CD8-positive, alpha-beta memory T cell (primary cell): ENCODE measurements at regions not wholly inside any gene's neighbourhood (a gene's known extent, or its start where the extent isn't known, plus 50 kb on each side); places are given as distances from the start of the nearest gene placed in this dataset.
"Not testable (repeated sequence)": the region's sequence is repeated elsewhere in the genome, so short reads cannot be mapped to it uniquely, and the experiment has no call there.

Experiments used
- CTCF ChIA-PET: fragments of 350-600 bp; sonication (Branson Sonifier 250); formaldehyde crosslinking; loops from one replicate; lab custom pipeline; 2021; ENCODE audit warnings: antibody characterized with exemption; lab: Charles Lee
- POLR2A ChIA-PET: fragments of 350-600 bp; sonication (Branson Sonifier 250); formaldehyde crosslinking; loops from one replicate; lab custom pipeline; 2021; ENCODE audit warnings: antibody characterized with exemption; lab: Charles Lee
- DNase-seq, 5 donors: peaks; one replicate each; pipeline versions ENCODE4 v3.0.0 to v3.0.0-alpha.2; 2020 to 2022; ENCODE audit warnings: mixed read lengths in 1 of 5
- H3K27ac ChIP-seq: one replicate; pipeline ENCODE4 v1.7.0; 2013; ENCODE audit warnings: low read depth, mild to moderate bottlenecking, low read length, moderate library complexity
- H3K27me3 ChIP-seq: 2 replicates; pipeline ENCODE4 v1.7.0; 2013; ENCODE audit warnings: low read length, mild to moderate bottlenecking; ENCODE audit not compliant: insufficient read depth, poor library complexity, severe bottlenecking
- H3K36me3 ChIP-seq: 2 replicates; pipeline ENCODE4 v1.7.0; 2013; ENCODE audit warnings: mild to moderate bottlenecking, low read length, moderate library complexity; ENCODE audit not compliant: insufficient read depth
- H3K4me1 ChIP-seq: 2 replicates; pipeline ENCODE4 v1.7.0; 2013; ENCODE audit warnings: mild to moderate bottlenecking, low read length, moderate library complexity; ENCODE audit not compliant: insufficient read depth
- H3K4me3 ChIP-seq: 2 replicates; pipeline ENCODE4 v1.7.0; 2013; ENCODE audit warnings: mild to moderate bottlenecking, low read length
- H3K9me3 ChIP-seq: 2 replicates; pipeline ENCODE4 v1.7.0; 2013; ENCODE audit warnings: mild to moderate bottlenecking, low read length
- H3K27ac Mint-ChIP-seq, 8 donors: one replicate each; pipeline ENCODE4 v1.8.0; 2020 to 2021; ENCODE audit warnings: mixed read lengths in 8 of 8, mild to moderate bottlenecking in 6 of 8, inconsistent platforms in 3 of 8, moderate library complexity in 3 of 8
- H3K27me3 Mint-ChIP-seq, 2 donors: one replicate each; pipeline ENCODE4 v1.8.0; 2020 to 2021; ENCODE audit warnings: mixed read lengths in 2 of 2, mild to moderate bottlenecking in 1 of 2, moderate library complexity in 1 of 2
- H3K36me3 Mint-ChIP-seq, 3 donors: one replicate each; pipeline ENCODE4 v1.8.0; 2020 to 2021; ENCODE audit warnings: mixed read lengths in 3 of 3, inconsistent platforms in 1 of 3, mild to moderate bottlenecking in 1 of 3
- H3K4me1 Mint-ChIP-seq, 3 donors: one replicate each; pipeline ENCODE4 v1.8.0; 2020 to 2021; ENCODE audit warnings: mixed read lengths in 3 of 3, inconsistent platforms in 1 of 3, mild to moderate bottlenecking in 1 of 3
- H3K4me3 Mint-ChIP-seq, 7 donors: one replicate each; pipeline ENCODE4 v1.8.0; 2020 to 2021; ENCODE audit warnings: mixed read lengths in 7 of 7, mild to moderate bottlenecking in 6 of 7, moderate library complexity in 4 of 7, inconsistent platforms in 2 of 7
- H3K9me3 Mint-ChIP-seq, 5 donors: one replicate each; pipeline ENCODE4 v1.8.0; 2020 to 2022; ENCODE audit warnings: mixed read lengths in 5 of 5, mild to moderate bottlenecking in 3 of 5, moderate library complexity in 2 of 5, inconsistent platforms in 1 of 5

- Histone ChIP-seq H3K27me3 (no peaks in the 10 kb centered on the region), H3K4me1 (no peaks in the 10 kb centered on the region), H3K4me3 (no peak overlapping the region), H3K27ac (no peak overlapping the region), H3K36me3 (no peaks in the 10 kb centered on the region), H3K9me3 (no peaks in the 10 kb centered on the region)
- H3K4me3 Mint-ChIP-seq = no peak overlapping the region
- no peak overlapping the region for H3K27ac Mint-ChIP-seq
- POLR2A ChIA-PET = no interaction called here
- peaks cover 0 to 4% (median 0%) of the 10 kb centered on the region in 5 donors for H3K9me3 Mint-ChIP-seq
- H3K27me3 Mint-ChIP-seq = peaks cover 0 to 4% of the 10 kb centered on the region in 2 donors
- H3K36me3 Mint-ChIP-seq = no peaks in the 10 kb centered on the region
- CTCF ChIA-PET = no interaction called here
- no peaks in the 10 kb centered on the region for H3K4me1 Mint-ChIP-seq
- DNase-seq = no peak
These were observed 453.7 kb upstream of the MKI67 start for GRCh38 chr10:128579901-128580300.

GRCh38 chr10:128583125-128583524, 456.9 kb upstream of the MKI67 start:
- H3K4me1 ChIP-seq, H3K27ac ChIP-seq, H3K36me3 Mint-ChIP-seq, H3K27me3 ChIP-seq, H3K4me1 Mint-ChIP-seq, H3K9me3 Mint-ChIP-seq, H3K4me3 ChIP-seq, DNase-seq, H3K9me3 ChIP-seq, H3K27ac Mint-ChIP-seq, CTCF ChIA-PET, H3K27me3 Mint-ChIP-seq, POLR2A ChIA-PET, H3K36me3 ChIP-seq, H3K4me3 Mint-ChIP-seq: not testable (repeated sequence)

- DNase-seq, H3K27me3 Mint-ChIP-seq, H3K4me3 ChIP-seq, H3K36me3 Mint-ChIP-seq, H3K9me3 ChIP-seq, POLR2A ChIA-PET, H3K36me3 ChIP-seq, H3K27ac Mint-ChIP-seq, H3K4me3 Mint-ChIP-seq, H3K27me3 ChIP-seq, H3K27ac ChIP-seq, H3K4me1 Mint-ChIP-seq, CTCF ChIA-PET, H3K4me1 ChIP-seq, H3K9me3 Mint-ChIP-seq: not testable (repeated sequence)
These were observed 460.4 kb upstream of the MKI67 start for GRCh38 chr10:128586599-128586998.

DNA sequence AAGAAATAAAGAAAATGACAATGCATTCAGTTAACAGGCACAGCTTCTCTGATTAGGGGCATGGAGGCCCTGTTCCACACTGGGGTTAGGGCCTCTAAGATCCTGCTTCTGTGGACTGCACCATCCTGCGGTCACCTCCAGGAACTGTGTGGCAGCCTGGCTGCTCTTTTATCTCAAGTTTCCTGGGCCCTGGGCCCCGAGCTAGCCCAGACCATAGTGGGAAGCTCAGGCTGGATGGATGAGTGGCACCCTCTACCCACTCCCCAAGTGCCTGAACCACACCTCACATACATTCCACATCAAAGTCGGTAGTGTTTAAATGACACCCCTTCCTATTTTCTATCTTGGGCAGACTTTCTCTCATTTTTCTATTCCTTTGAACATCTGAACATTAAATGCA, 461.5 kb upstream of the MKI67 start:
- H3K9me3 Mint-ChIP-seq = peaks cover 0 to 8% (median 0%) of the 10 kb centered on the region in 5 donors
- CTCF ChIA-PET = no interaction called here
- Histone ChIP-seq H3K27ac (no peak overlapping the region), H3K27me3 (no peaks in the 10 kb centered on the region), H3K4me1 (no peaks in the 10 kb centered on the region), H3K4me3 (no peak overlapping the region), H3K9me3 (no peaks in the 10 kb centered on the region), H3K36me3 (no peaks in the 10 kb centered on the region)
- H3K4me3 Mint-ChIP-seq = no peak overlapping the region
- peaks cover 0 to 3% of the 10 kb centered on the region in 2 donors for H3K27me3 Mint-ChIP-seq
- POLR2A ChIA-PET = no interaction called here
- H3K36me3 Mint-ChIP-seq = no peaks in the 10 kb centered on the region
- no peaks in the 10 kb centered on the region for H3K4me1 Mint-ChIP-seq
- no peak for DNase-seq
- no peak overlapping the region for H3K27ac Mint-ChIP-seq

DNA sequence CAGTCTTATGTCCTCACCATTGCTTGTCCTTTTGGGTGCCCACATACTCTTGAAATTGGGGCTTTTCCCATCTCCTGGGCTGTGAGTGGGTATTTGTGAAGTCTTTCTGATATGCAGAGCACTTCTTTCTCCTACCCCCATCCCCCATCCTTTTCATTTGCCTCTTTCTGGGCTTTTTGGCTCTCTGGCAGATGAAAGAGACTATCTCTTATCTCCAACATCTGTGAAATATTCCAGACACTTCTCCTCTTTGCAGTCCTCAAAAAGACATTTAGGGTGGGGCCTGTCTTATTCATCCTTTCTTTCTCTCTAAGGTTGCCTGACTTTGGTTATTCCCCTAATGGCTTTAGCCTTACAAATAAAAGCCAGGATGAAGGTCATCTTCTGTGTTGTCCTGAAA, 462.2 kb upstream of the MKI67 start:
- no peaks in the 10 kb centered on the region for H3K9me3 ChIP-seq
- ChIA-PET CTCF (no interaction called here), POLR2A (no interaction called here)
- H3K27me3 ChIP-seq = no peaks in the 10 kb centered on the region
- no peaks in the 10 kb centered on the region for H3K36me3 ChIP-seq
- Mint-ChIP-seq H3K27me3 (peaks cover 0 to 3% of the 10 kb centered on the region in 2 donors), H3K4me1 (no peaks in the 10 kb centered on the region), H3K9me3 (peaks cover 0 to 8% (median 0%) of the 10 kb centered on the region in 5 donors), H3K36me3 (no peaks in the 10 kb centered on the region), H3K27ac (no peak overlapping the region), H3K4me3 (no peak overlapping the region)
- H3K4me1 ChIP-seq = no peaks in the 10 kb centered on the region
- H3K4me3 ChIP-seq = no peak overlapping the region
- no peak overlapping the region for H3K27ac ChIP-seq
- no peak for DNase-seq

- Histone ChIP-seq H3K4me1 (no peaks in the 10 kb centered on the region), H3K9me3 (no peaks in the 10 kb centered on the region), H3K27me3 (no peaks in the 10 kb centered on the region), H3K4me3 (no peak overlapping the region), H3K27ac (no peak overlapping the region), H3K36me3 (no peaks in the 10 kb centered on the region)
- no peak overlapping the region for H3K27ac Mint-ChIP-seq
- ChIA-PET CTCF (no interaction called here), POLR2A (no interaction called here)
- no peak for DNase-seq
- H3K4me3 Mint-ChIP-seq = no peak overlapping the region
- no peaks in the 10 kb centered on the region for H3K36me3 Mint-ChIP-seq
- no peaks in the 10 kb centered on the region for H3K4me1 Mint-ChIP-seq
- H3K27me3 Mint-ChIP-seq = peaks cover 0 to 1% of the 10 kb centered on the region in 2 donors
- H3K9me3 Mint-ChIP-seq = peaks cover 0 to 17% (median 2%) of the 10 kb centered on the region in 5 donors
These were observed 468.5 kb upstream of the MKI67 start for GRCh38 chr10:128594688-128595087.

GRCh38 chr10:128596906-128597305, 470.7 kb upstream of the MKI67 start:
- ChIA-PET CTCF (no interaction called here), POLR2A (no interaction called here)
- peaks cover 0 to 1% of the 10 kb centered on the region in 2 donors for H3K27me3 Mint-ChIP-seq
- H3K27ac Mint-ChIP-seq = no peak overlapping the region
- Histone ChIP-seq H3K4me1 (no peaks in the 10 kb centered on the region), H3K27ac (no peak overlapping the region), H3K36me3 (no peaks in the 10 kb centered on the region), H3K27me3 (no peaks in the 10 kb centered on the region), H3K4me3 (no peak overlapping the region), H3K9me3 (no peaks in the 10 kb centered on the region)
- H3K4me1 Mint-ChIP-seq = no peaks in the 10 kb centered on the region
- H3K36me3 Mint-ChIP-seq = no peaks in the 10 kb centered on the region
- no peak overlapping the region for H3K4me3 Mint-ChIP-seq
- peaks cover 0 to 17% (median 2%) of the 10 kb centered on the region in 5 donors for H3K9me3 Mint-ChIP-seq
- no peak for DNase-seq

- Histone ChIP-seq H3K4me1 (no peaks in the 10 kb centered on the region), H3K27me3 (no peaks in the 10 kb centered on the region), H3K36me3 (no peaks in the 10 kb centered on the region), H3K27ac (peak overlapping the region; percentile 35), H3K4me3 (no peak overlapping the region), H3K9me3 (no peaks in the 10 kb centered on the region)
- peaks cover 0 to 17% (median 0%) of the 10 kb centered on the region in 5 donors for H3K9me3 Mint-ChIP-seq
- ChIA-PET POLR2A (no interaction called here), CTCF (no interaction called here)
- H3K27me3 Mint-ChIP-seq = peaks cover 0 to 1% of the 10 kb centered on the region in 2 donors
- no peak overlapping the region for H3K4me3 Mint-ChIP-seq
- no peaks in the 10 kb centered on the region for H3K36me3 Mint-ChIP-seq
- H3K4me1 Mint-ChIP-seq = no peaks in the 10 kb centered on the region
- no peak overlapping the region for H3K27ac Mint-ChIP-seq
- no peak for DNase-seq
These were observed 472.8 kb upstream of the MKI67 start for GRCh38 chr10:128599030-128599429.

DNA sequence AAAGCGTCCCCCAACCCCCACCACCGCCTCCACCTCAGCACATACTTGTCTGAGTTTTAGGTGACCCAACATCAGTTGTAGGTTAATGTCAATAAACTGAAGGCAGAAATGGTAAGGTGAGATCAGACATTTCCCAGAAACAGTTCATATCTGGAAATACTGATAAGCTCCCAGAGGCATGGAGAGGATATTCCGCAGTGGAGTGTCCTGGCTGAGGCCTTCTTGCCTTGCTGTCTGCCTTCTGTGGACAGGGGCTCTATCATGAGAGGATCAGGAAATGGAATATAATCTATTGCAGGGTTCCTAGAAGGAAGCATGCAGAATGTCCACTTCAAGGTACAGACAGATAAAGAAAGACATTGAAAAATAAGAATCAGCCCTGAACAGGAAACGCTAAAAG, 473.3 kb upstream of the MKI67 start:
- no peak overlapping the region for H3K4me3 Mint-ChIP-seq
- Histone ChIP-seq H3K27ac (peak overlapping the region; percentile 27), H3K4me1 (no peaks in the 10 kb centered on the region), H3K36me3 (no peaks in the 10 kb centered on the region), H3K4me3 (no peak overlapping the region), H3K27me3 (no peaks in the 10 kb centered on the region), H3K9me3 (no peaks in the 10 kb centered on the region)
- no peaks in the 10 kb centered on the region for H3K36me3 Mint-ChIP-seq
- no peaks in the 10 kb centered on the region for H3K4me1 Mint-ChIP-seq
- no peak for DNase-seq
- CTCF ChIA-PET = no interaction called here
- peaks cover 0 to 1% of the 10 kb centered on the region in 2 donors for H3K27me3 Mint-ChIP-seq
- POLR2A ChIA-PET = no interaction called here
- H3K27ac Mint-ChIP-seq = no peak overlapping the region
- peaks cover 0 to 17% (median 0%) of the 10 kb centered on the region in 5 donors for H3K9me3 Mint-ChIP-seq
